GM12875 (cell line): ENCODE measurements at regions not wholly inside any gene's neighbourhood (a gene's known extent, or its start where the extent isn't known, plus 50 kb on each side); places are given as distances from the start of the nearest gene placed in this dataset.

Experiments
- H3K4me3 ChIP-seq: one replicate; pipeline ENCODE4 v1.5.1; 2011; ENCODE audit warnings: low read depth, low read length, control low read depth
- TF ChIP-seq, protein P1 (sequence below): IDR thresholded peaks from 2 replicates; pipeline ENCODE4 v1.5.1; 2011; ENCODE audit warnings: low read depth, mild to moderate bottlenecking, control low read depth, inconsistent platforms, low read length, moderate library complexity, borderline replicate concordance; ENCODE audit not compliant: insufficient read depth

DNA sequence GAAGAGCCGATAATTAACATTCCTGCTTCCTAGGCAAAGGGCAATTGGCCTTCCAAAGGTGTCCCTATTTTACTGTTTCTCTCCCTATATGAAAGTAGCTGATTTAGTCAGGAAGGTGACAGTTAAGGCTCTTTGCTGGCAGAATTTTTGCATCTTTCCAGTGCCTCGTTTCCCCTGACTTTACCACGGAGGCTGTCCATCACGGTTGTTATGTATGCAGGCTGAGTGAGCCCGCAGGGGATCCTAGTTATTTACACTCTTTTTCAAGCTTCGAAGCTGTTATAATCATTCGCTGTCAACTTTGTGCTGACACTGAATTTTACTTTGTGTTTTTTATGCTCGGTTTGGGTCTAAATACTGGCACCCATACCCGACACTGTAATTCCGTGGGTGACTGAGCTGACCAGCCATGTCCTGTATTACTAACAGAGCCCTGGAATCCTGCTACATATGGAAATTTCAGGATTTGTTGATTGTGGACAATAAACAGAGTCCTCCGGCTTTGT is 713.8 kb upstream of the FANCL start:
- TF ChIP-seq, protein P1, sequence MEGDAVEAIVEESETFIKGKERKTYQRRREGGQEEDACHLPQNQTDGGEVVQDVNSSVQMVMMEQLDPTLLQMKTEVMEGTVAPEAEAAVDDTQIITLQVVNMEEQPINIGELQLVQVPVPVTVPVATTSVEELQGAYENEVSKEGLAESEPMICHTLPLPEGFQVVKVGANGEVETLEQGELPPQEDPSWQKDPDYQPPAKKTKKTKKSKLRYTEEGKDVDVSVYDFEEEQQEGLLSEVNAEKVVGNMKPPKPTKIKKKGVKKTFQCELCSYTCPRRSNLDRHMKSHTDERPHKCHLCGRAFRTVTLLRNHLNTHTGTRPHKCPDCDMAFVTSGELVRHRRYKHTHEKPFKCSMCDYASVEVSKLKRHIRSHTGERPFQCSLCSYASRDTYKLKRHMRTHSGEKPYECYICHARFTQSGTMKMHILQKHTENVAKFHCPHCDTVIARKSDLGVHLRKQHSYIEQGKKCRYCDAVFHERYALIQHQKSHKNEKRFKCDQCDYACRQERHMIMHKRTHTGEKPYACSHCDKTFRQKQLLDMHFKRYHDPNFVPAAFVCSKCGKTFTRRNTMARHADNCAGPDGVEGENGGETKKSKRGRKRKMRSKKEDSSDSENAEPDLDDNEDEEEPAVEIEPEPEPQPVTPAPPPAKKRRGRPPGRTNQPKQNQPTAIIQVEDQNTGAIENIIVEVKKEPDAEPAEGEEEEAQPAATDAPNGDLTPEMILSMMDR: no peak
- no peak overlapping the region for H3K4me3 ChIP-seq

DNA sequence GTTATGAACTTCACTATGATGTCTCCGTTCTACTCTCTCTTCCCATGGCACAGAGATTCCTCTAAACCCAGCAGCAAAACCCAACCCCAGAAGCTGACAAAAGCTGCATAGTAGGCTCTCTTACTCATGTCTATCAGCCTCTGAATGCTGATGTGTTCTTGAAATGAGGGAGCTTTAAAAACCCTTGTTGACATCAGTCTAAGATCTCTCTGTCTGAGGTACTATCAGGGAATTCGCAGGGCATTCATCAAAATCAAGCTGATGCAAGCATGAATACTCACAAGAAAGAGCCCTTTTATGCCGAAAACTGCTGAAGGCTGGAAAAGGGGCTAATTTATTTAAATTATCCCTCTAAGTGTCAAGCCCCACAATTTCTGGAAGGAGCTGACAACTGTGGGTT is 710.6 kb upstream of the FANCL start:
- TF ChIP-seq, protein P1: no peak
- no peak overlapping the region for H3K4me3 ChIP-seq

DNA sequence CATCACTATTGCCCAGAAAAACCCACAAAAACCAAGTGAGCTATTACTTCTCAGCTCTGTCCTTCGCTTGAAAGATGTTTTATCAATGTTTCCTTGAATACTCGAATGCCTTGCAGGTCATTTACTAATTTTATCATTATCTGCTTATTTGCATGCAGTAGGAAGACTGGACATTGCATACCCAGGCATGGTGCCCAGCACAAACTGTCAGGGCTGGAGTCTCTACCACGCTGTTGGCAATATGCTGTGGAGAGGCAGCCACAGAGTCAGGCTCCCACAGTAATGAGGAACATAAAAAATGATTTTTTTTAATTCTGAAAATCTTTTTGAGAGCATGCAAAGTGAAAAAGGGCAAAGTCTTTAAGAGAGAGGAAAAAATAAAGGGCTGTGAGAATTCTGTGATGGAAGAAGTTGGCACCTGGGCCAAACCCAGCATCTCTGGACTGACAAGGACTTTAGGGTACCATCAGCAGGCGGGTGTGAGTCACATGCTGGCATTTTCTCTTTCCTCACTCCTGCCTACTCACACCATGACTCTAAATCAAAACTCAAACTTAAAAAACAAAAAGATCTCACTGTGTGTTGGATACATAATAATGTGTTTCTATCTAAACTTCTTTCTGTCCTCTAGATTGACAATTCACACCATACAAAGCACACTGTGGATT is 709.8 kb upstream of the FANCL start:
- TF ChIP-seq, protein P1: no peak
- no peak overlapping the region for H3K4me3 ChIP-seq

DNA sequence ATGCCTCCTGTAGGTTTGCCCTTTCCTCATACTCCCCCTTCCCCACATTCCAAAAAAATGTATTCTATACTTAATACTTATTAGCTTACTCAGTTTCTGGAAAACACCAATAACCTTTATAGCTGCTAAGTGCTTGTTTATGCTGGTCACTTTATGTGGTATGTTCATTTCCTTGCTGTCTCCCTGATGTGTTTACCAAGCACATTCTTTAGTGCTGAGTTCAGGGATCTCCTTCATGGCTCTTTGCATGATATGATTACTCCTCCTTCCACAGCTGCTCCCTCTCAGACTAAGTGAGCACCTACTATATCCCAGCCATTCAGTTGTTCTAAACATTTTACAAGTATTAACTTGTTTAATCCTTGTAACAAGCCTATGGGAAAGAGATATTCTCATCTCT is 698.3 kb upstream of the FANCL start:
- TF ChIP-seq, protein P1: no peak

DNA sequence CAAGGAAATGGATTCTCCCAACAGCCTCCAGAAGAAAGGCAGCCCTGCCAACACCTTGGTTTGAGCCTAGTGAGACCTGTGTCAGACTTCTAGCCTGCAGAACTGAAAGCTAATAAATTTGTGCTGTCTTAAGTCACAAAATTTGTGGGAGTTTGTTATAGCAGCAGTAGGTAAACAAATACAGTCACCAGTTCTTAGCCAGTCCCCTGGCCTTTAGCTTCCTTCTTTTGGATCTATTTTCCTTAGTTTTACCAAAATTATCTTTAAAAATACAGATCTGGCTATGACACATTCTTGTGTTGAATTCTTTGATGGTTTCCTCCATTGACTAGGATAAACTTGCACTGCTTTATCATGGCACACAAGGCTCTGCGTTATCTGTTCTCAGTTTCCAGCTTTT is 697.9 kb upstream of the FANCL start:
- TF ChIP-seq, protein P1: no peak
- H3K4me3 ChIP-seq: no peak overlapping the region

More for the DNA sequence above, 698.3 kb upstream of the FANCL start:
- no peak overlapping the region for H3K4me3 ChIP-seq

DNA sequence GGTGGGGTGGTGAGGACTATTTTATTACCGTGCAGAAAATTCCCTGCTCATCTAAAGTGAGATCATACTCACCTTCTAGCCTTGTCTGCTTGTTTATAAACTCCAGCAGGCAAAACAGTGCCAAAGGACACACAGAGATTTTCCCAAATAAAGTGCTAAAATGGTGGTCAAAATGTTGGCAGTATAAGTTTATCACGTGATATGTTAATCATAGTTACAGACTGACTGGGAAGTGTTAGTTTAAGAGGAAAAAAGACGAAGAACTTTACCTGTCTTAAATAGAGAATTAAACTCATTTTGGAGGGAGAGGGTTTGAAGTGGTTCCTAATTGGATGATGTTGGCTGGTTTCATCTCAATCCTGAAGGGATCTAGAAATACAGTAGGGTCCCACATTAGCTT is 691.7 kb upstream of the FANCL start:
- TF ChIP-seq, protein P1: no peak
- no peak overlapping the region for H3K4me3 ChIP-seq

DNA sequence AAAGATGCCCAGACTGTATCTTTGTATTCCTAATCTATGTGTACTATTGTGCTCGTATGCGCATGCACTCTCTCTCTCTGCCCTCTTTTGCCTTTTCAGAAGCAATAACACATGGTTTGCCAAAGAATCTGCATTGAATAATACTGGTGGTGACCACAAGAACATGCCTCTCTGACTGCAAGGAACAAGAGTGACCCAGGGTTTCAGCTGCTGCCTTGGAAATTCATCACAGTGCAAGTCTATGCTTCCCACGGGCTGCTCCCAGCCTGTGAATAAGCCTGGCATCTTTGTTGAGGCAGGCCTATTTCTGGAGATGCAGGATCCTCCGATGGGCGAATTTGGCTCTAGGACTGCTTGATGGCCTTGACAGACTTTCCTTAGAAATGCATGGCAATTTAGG is 689.4 kb upstream of the FANCL start:
- no peak overlapping the region for H3K4me3 ChIP-seq
- TF ChIP-seq, protein P1: no peak
